ENCODE measurements at regions not wholly inside any gene's neighbourhood (a gene's known extent, or its start where the extent isn't known, plus 50 kb on each side); places are given as distances from the start of the nearest gene placed in this dataset.

GRCh38 chr9:13941714-13942113 is 372.2 kb downstream of the NFIB start:
- DNase-seq = no peak
- H3K36me3 ChIP-seq = no peaks in the 10 kb centered on the region
- no peak for TF ChIP-seq CTCF (IDR thresholded peaks at IDR 0.05; ENCODE audit: low read depth, low read length)
- no peak overlapping the region for H3K27ac ChIP-seq
- H3K27me3 ChIP-seq (ENCODE audit: insufficient read depth, low read depth, severe bottlenecking) = no peaks in the 10 kb centered on the region
- H3K9me3 ChIP-seq (ENCODE audit: severe bottlenecking) = peaks cover 3% of the 10 kb centered on the region
- H3K4me3 ChIP-seq (ENCODE audit: low read depth, low read length) = no peak overlapping the region

GRCh38 chr9:13939701-13940490 is 374.0 kb downstream of the NFIB start:
- no peak for TF ChIP-seq CTCF (IDR thresholded peaks at IDR 0.05; ENCODE audit: low read depth, low read length)
- Histone ChIP-seq H3K36me3 (no peaks in the 10 kb centered on the region), H3K4me3 (ENCODE audit: low read depth, low read length) (no peak overlapping the region), H3K9me3 (ENCODE audit: severe bottlenecking) (peaks cover 3% of the 10 kb centered on the region), H3K27ac (no peak overlapping the region), H3K27me3 (ENCODE audit: insufficient read depth, low read depth, severe bottlenecking) (no peaks in the 10 kb centered on the region)
- DNase-seq = no peak

GRCh38 chr9:13939134-13939533 is 374.8 kb downstream of the NFIB start:
- Histone ChIP-seq H3K36me3 (no peaks in the 10 kb centered on the region), H3K9me3 (ENCODE audit: severe bottlenecking) (peaks cover 3% of the 10 kb centered on the region), H3K27ac (no peak overlapping the region), H3K4me3 (ENCODE audit: low read depth, low read length) (no peak overlapping the region), H3K27me3 (ENCODE audit: insufficient read depth, low read depth, severe bottlenecking) (no peaks in the 10 kb centered on the region)
- no peak for TF ChIP-seq CTCF (IDR thresholded peaks at IDR 0.05; ENCODE audit: low read depth, low read length)
- no peak for DNase-seq

GRCh38 chr9:13934416-13934815 is 379.5 kb downstream of the NFIB start:
- TF ChIP-seq CTCF (IDR thresholded peaks at IDR 0.05; ENCODE audit: low read depth, low read length) = no peak
- Histone ChIP-seq H3K4me3 (ENCODE audit: low read depth, low read length) (no peak overlapping the region), H3K27ac (no peak overlapping the region), H3K36me3 (no peaks in the 10 kb centered on the region), H3K9me3 (ENCODE audit: severe bottlenecking) (no peaks in the 10 kb centered on the region), H3K27me3 (ENCODE audit: insufficient read depth, low read depth, severe bottlenecking) (no peaks in the 10 kb centered on the region)
- DNase-seq = no peak

- H3K9me3 ChIP-seq (ENCODE audit: severe bottlenecking) = no peaks in the 10 kb centered on the region
- TF ChIP-seq CTCF (IDR thresholded peaks at IDR 0.05; ENCODE audit: low read depth, low read length) = no peak
- no peak overlapping the region for H3K27ac ChIP-seq
- no peaks in the 10 kb centered on the region for H3K27me3 ChIP-seq (ENCODE audit: insufficient read depth, low read depth, severe bottlenecking)
- H3K4me3 ChIP-seq (ENCODE audit: low read depth, low read length) = no peak overlapping the region
- no peak for DNase-seq
- H3K36me3 ChIP-seq = no peaks in the 10 kb centered on the region
Measured at GRCh38 chr9:13933268-13933656, 380.7 kb downstream of the NFIB start.
